K562 (cell line): ENCODE measurements at regions not wholly inside any gene's neighbourhood (a gene's known extent, or its start where the extent isn't known, plus 50 kb on each side); places are given as distances from the start of the nearest gene placed in this dataset.

ENCODE experiments used
- ATAC-seq: fragments of 200-7000 bp; cut with Tn5 transposase; 3 replicates; pipeline ENCODE4 v1.9.1; 2020; ENCODE audit warnings: moderate library complexity
- BruUV-seq: library from RNA; stranded (reverse); fragments of 400-500 nt; replicated peaks from 2 replicates; lab custom pipeline; 2021; lab: Mats Ljungman, UMichigan
- CTCF ChIA-PET: fragments of 300-600 bp; formaldehyde crosslinking; extraction: SDS; loops from one replicate; lab custom pipeline; 2021; ENCODE audit warnings: low intra/inter-chr PET ratio; lab: Yijun Ruan, JAX
- POLR2A ChIA-PET: fragments of 300-600, 350-650 bp; sonication (Branson Sonifier 250); formaldehyde crosslinking; extraction: SDS; loops from one replicate; lab custom pipeline; 2021; ENCODE audit warnings: antibody characterized with exemption, inconsistent platforms; lab: Yijun Ruan, JAX
- DNase-seq, 4 experiments: peaks; one replicate each; pipeline versions ENCODE4 v3.0.0 to v3.0.0-alpha.2; 2011 to 2018; ENCODE audit warnings: low spot score in 3 of 4, mixed read lengths in 3 of 4; ENCODE audit errors: extremely low read depth in 1 of 4
- FAIRE-seq: peaks from 2 replicates; lab custom pipeline; 2011; peaks lifted over from hg19 to GRCh38; lab: Jason Lieb, UNC
- H2AFZ ChIP-seq: 2 replicates; pipeline ENCODE4 v1.6.0; 2011; ENCODE audit warnings: low read depth, low read length, control low read depth, inconsistent platforms
- H3K27ac ChIP-seq: fragments of 200-600 bp; 3 replicates; pipeline ENCODE4 v1.8.0; 2011; ENCODE audit warnings: low read depth, mild to moderate bottlenecking, control low read depth, inconsistent platforms, low read length, moderate library complexity, mixed read lengths; ENCODE audit errors: extremely low read depth
- H3K27me3 ChIP-seq, 2 experiments: fragments of 300-600 bp in 1 of 2; 2 replicates in 1 of 2; 3 replicates in 1 of 2; pipeline versions ENCODE4 v1.6.0 to v1.8.0; 2011; ENCODE audit warnings: inconsistent platforms in 2 of 2, low read length in 2 of 2, mild to moderate bottlenecking in 1 of 2, mixed read lengths in 1 of 2, moderate library complexity in 1 of 2; ENCODE audit not compliant: control insufficient read depth in 2 of 2, insufficient read depth in 2 of 2
- H3K36me3 ChIP-seq: fragments of 300-600 bp; 3 replicates; pipeline ENCODE4 v1.8.0; 2011; ENCODE audit warnings: mild to moderate bottlenecking, low read length, inconsistent platforms; ENCODE audit not compliant: control insufficient read depth, insufficient read depth
- H3K4me1 ChIP-seq, 2 experiments: fragments of 200-600 bp in 1 of 2; replicated peaks in 1 of 2; 2 replicates in 1 of 2; 3 replicates in 1 of 2; pipeline versions ENCODE4 v1.5.1 to v1.8.0; 2011; ENCODE audit warnings: inconsistent platforms in 2 of 2, low read length in 2 of 2, mild to moderate bottlenecking in 1 of 2, mixed read lengths in 1 of 2, moderate library complexity in 1 of 2; ENCODE audit not compliant: control insufficient read depth in 2 of 2, insufficient read depth in 2 of 2
- H3K4me2 ChIP-seq: 2 replicates; pipeline ENCODE4 v1.6.1; 2011; ENCODE audit warnings: low read length, control low read depth, inconsistent platforms, mixed read lengths; ENCODE audit not compliant: insufficient read depth
- H3K4me3 ChIP-seq: fragments of 200-600 bp; sonication (generic), shearing (Covaris generic); 2 replicates; pipeline ENCODE4 v1.5.1; 2016; ENCODE audit warnings: control low read depth, inconsistent platforms
- H3K79me2 ChIP-seq: fragments of 200-600 bp; 3 replicates; pipeline ENCODE4 v1.8.0; 2011; ENCODE audit warnings: low read length, inconsistent platforms; ENCODE audit not compliant: control insufficient read depth, insufficient read depth
- H3K9ac ChIP-seq, 2 experiments: 2 replicates each; pipeline versions ENCODE4 v1.6.0 to v1.6.1; 2011; ENCODE audit warnings: low read depth in 2 of 2, low read length in 2 of 2, control low read depth in 1 of 2, inconsistent platforms in 1 of 2, mild to moderate bottlenecking in 1 of 2, mixed read lengths in 1 of 2; ENCODE audit not compliant: insufficient read depth in 1 of 2
- H3K9me1 ChIP-seq: one replicate; pipeline ENCODE4 v1.6.0; 2011; ENCODE audit warnings: inconsistent platforms, mild to moderate bottlenecking, low read length, moderate library complexity; ENCODE audit not compliant: control insufficient read depth, insufficient read depth
- H3K9me3 ChIP-seq: replicated peaks from 2 replicates; pipeline ENCODE4 v1.5.1; 2011; ENCODE audit warnings: low read depth, low read length, inconsistent platforms; ENCODE audit not compliant: control insufficient read depth, insufficient read depth
- H4K20me1 ChIP-seq: replicated peaks from 2 replicates; pipeline ENCODE4 v1.6.1; 2011; ENCODE audit warnings: low read length, inconsistent platforms, mixed read lengths; ENCODE audit not compliant: control insufficient read depth, insufficient read depth
- EP300 ChIP-seq: IDR thresholded peaks from 2 replicates; pipeline ENCODE4 v1.6.1; 2012; ENCODE audit warnings: low read length, improper control_type of control experiment
- PHB ChIP-seq: fragments of 250-450 bp; sonication (Bioruptor Pico); IDR thresholded peaks from 2 replicates; pipeline ENCODE4 v1.5.0; 2021
- ZNF830 ChIP-seq: fragments of 250-450 bp; sonication (Bioruptor Pico); IDR thresholded peaks from 2 replicates; pipeline ENCODE4 v1.5.0; 2021; ENCODE audit warnings: mild to moderate bottlenecking
- WGBS: fragments of 100-300 bp; shearing (Covaris generic); methylation state at CpG from one replicate; pipeline ENCODE4 v1.1.6; 2016; ENCODE audit warnings: low coverage, mixed read lengths; ENCODE audit not compliant: insufficient coverage; ENCODE audit errors: missing lambda C conversion rate; 5-methylcytosine and 5-hydroxymethylcytosine counted together
- in situ Hi-C: fragments of 300-500 bp; cut with MboI; formaldehyde crosslinking; loops from 4 replicates; pipeline ENCODE4 v1.15.0; 2018; ENCODE audit warnings: inconsistent platforms, mixed read lengths
- intact Hi-C: fragments of 100-400 bp; cut with micrococcal nuclease; formaldehyde crosslinking; loops from 2 replicates; pipeline ENCODE4 v1.14.2; 2022
- TF ChIP-seq, protein P1 (sequence below), 2 experiments: fragments of 450-650 bp in 1 of 2; IDR thresholded peaks; 2 replicates each; pipeline ENCODE4 v1.6.1; 2011 to 2017; ENCODE audit warnings: low read depth in 2 of 2, antibody characterized with exemption in 1 of 2, borderline replicate concordance in 1 of 2, low read length in 1 of 2, mild to moderate bottlenecking in 1 of 2, mixed read lengths in 1 of 2; ENCODE audit not compliant: control insufficient read depth in 1 of 2
- TF ChIP-seq, protein P2 (sequence below): IDR thresholded peaks from 2 replicates; pipeline ENCODE4 v1.6.1; 2016; ENCODE audit warnings: missing genetic modification characterization, missing compliant biosample characterization

DNA sequence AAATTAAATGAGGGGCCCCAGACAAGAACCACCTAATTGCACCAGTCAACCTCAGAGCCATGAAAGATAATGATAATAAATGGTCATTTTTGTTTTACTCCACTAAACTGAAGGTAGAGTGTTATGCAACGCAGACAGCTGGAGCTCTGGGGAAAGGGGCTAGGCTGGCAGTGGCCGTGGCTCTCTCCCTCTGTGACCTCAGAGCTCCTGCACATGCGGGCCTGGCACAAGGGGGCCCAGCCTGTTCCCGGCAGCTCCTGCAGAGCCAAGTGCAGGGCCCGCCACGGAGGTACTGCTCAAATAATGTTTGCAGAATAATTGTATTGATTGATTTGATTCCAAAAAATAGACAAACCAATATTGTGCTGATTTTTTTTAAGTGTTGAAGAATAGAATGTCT is 109.5 kb downstream of the SALL1 start:
- Histone ChIP-seq H3K36me3 (no peaks in the 10 kb centered on the region), H3K4me2 (no peak overlapping the region), H3K4me3 (no peak overlapping the region), H3K9ac (no peak overlapping the region)
- intact Hi-C loops = no loop called here
- no TSS peak for BruUV-seq
- TF ChIP-seq PHB (CRISPR knock-in tag) (no peak), EP300 (no peak), ZNF830 (CRISPR knock-in tag) (no peak)
- TF ChIP-seq, protein P1, sequence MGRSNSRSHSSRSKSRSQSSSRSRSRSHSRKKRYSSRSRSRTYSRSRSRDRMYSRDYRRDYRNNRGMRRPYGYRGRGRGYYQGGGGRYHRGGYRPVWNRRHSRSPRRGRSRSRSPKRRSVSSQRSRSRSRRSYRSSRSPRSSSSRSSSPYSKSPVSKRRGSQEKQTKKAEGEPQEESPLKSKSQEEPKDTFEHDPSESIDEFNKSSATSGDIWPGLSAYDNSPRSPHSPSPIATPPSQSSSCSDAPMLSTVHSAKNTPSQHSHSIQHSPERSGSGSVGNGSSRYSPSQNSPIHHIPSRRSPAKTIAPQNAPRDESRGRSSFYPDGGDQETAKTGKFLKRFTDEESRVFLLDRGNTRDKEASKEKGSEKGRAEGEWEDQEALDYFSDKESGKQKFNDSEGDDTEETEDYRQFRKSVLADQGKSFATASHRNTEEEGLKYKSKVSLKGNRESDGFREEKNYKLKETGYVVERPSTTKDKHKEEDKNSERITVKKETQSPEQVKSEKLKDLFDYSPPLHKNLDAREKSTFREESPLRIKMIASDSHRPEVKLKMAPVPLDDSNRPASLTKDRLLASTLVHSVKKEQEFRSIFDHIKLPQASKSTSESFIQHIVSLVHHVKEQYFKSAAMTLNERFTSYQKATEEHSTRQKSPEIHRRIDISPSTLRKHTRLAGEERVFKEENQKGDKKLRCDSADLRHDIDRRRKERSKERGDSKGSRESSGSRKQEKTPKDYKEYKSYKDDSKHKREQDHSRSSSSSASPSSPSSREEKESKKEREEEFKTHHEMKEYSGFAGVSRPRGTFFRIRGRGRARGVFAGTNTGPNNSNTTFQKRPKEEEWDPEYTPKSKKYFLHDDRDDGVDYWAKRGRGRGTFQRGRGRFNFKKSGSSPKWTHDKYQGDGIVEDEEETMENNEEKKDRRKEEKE (IDR thresholded peaks at IDR 0.05; ENCODE audit: borderline replicate concordance in 1 of 2, control insufficient read depth in 1 of 2, low read depth in 2 of 2, low read length in 1 of 2) = no peak
- TF ChIP-seq, protein P2, sequence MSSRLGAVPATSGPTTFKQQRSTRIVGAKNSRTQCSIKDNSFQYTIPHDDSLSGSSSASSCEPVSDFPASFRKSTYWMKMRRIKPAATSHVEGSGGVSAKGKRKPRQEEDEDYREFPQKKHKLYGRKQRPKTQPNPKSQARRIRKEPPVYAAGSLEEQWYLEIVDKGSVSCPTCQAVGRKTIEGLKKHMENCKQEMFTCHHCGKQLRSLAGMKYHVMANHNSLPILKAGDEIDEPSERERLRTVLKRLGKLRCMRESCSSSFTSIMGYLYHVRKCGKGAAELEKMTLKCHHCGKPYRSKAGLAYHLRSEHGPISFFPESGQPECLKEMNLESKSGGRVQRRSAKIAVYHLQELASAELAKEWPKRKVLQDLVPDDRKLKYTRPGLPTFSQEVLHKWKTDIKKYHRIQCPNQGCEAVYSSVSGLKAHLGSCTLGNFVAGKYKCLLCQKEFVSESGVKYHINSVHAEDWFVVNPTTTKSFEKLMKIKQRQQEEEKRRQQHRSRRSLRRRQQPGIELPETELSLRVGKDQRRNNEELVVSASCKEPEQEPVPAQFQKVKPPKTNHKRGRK (tag) = no peak
- TF ChIP-seq, all 486 proteins: peak for 0
- ATAC-seq (no peak), DNase-seq (no peak), FAIRE-seq (no peak)
- H3K79me2 ChIP-seq = no peaks in the 10 kb centered on the region
- H4K20me1 ChIP-seq = no peaks in the 10 kb centered on the region
- H3K9me1 ChIP-seq = no peaks in the 10 kb centered on the region
- no peak overlapping the region for H3K27ac ChIP-seq
- no peaks in the 10 kb centered on the region for H3K9me3 ChIP-seq
- in situ Hi-C loops = no loop called here
- CTCF ChIA-PET = no interaction called here
- no peak overlapping the region for H2AFZ ChIP-seq
- WGBS = 0% methylated on average over 6 of the region's 6 CpGs
- POLR2A ChIA-PET = no interaction called here
- H3K27me3 ChIP-seq = no peaks in the 10 kb centered on the region; a peak in 1 of 5 replicates
- H3K4me1 ChIP-seq = no peaks in the 10 kb centered on the region
